ENCODE measurements at regions not wholly inside any gene's neighbourhood (a gene's known extent, or its start where the extent isn't known, plus 50 kb on each side); places are given as distances from the start of the nearest gene placed in this dataset.

- no TSS peak for BruUV-seq (replicated peaks)
- DNase-seq (ENCODE audit: low read depth, low spot score) (no peak), ATAC-seq (no peak)
- no peaks in the 10 kb centered on the region for H3K9me2 ChIP-seq (ENCODE audit: insufficient read depth)
- H3K79me2 ChIP-seq (ENCODE audit: insufficient read depth, low read length) = no peaks in the 10 kb centered on the region
- intact Hi-C loops (cut with micrococcal nuclease) = no loop called here
- H3K4me1 ChIP-seq (ENCODE audit: control insufficient read depth in 1 of 2, insufficient read depth in 2 of 2, low read length in 2 of 2) = no peaks in the 10 kb centered on the region
- no peak overlapping the region for H3K27ac ChIP-seq (ENCODE audit: low read depth, low read length)
- no peaks in the 10 kb centered on the region for H3K9me3 ChIP-seq (ENCODE audit: control insufficient read depth in 1 of 2, insufficient read depth in 1 of 2, low read depth in 1 of 2, low read length in 2 of 2)
- H3K27me3 ChIP-seq (ENCODE audit: insufficient read depth, low read length) = no peaks in the 10 kb centered on the region
- TF ChIP-seq CEBPB (IDR thresholded peaks at IDR 0.05; ENCODE audit: low read depth) (no peak), POLR2AphosphoS5 (IDR thresholded peaks at IDR 0.05; ENCODE audit: low read depth, low read length) (no peak), EZH2 (IDR thresholded peaks at IDR 0.05) (no peak), SP1 (IDR thresholded peaks at IDR 0.05; ENCODE audit: low read depth) (no peak), FOSL1 (IDR thresholded peaks at IDR 0.05; ENCODE audit: low read depth) (no peak), JUND (IDR thresholded peaks at IDR 0.05) (no peak), SIN3A (IDR thresholded peaks at IDR 0.05; ENCODE audit: low read depth) (no peak), EGR1 (IDR thresholded peaks at IDR 0.05; ENCODE audit: low read depth) (no peak), POLR2A (IDR thresholded peaks at IDR 0.05; ENCODE audit: borderline replicate concordance, extremely low read depth, insufficient read depth, insufficient read length) (no peak), YY1 (IDR thresholded peaks at IDR 0.05; ENCODE audit: extremely low read depth, insufficient replicate concordance, low read depth, low read length) (no peak), ZFX (IDR thresholded peaks at IDR 0.05) (no peak), ATF3 (IDR thresholded peaks at IDR 0.05) (no peak), ZBTB33 (IDR thresholded peaks at IDR 0.05; ENCODE audit: extremely low read depth, insufficient replicate concordance, low read length) (no peak), SRF (IDR thresholded peaks at IDR 0.05; ENCODE audit: low read depth) (no peak), TCF7L2 (IDR thresholded peaks at IDR 0.05; ENCODE audit: borderline replicate concordance, extremely low read depth, insufficient read depth, insufficient read length) (no peak)
- TF ChIP-seq, protein P1, sequence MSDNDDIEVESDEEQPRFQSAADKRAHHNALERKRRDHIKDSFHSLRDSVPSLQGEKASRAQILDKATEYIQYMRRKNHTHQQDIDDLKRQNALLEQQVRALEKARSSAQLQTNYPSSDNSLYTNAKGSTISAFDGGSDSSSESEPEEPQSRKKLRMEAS (IDR thresholded peaks at IDR 0.05) = no peak
- ChIA-PET POLR2A (no interaction called here), CTCF (no interaction called here), RAD21 (ENCODE audit: low non-redundant PET in 1 of 2, low total read pairs in 2 of 2, uncharacterized antibody in 2 of 2, unreplicated experiment in 2 of 2) (no interaction called here)
- H3K36me3 ChIP-seq (ENCODE audit: control insufficient read depth in 1 of 2, insufficient read depth in 2 of 2, low read length in 2 of 2) = no peaks in the 10 kb centered on the region
- no peak overlapping the region for H3K9ac ChIP-seq (ENCODE audit: low read length)
- no peak overlapping the region for H3K4me3 ChIP-seq (replicated peaks in 1 of 2; ENCODE audit: low read depth in 1 of 2, low read length in 2 of 2)
- no peak overlapping the region for H2AFZ ChIP-seq (ENCODE audit: low read depth, low read length, poor library complexity, severe bottlenecking)
- no peaks in the 10 kb centered on the region for H4K20me1 ChIP-seq (ENCODE audit: insufficient read depth)
- H3K4me2 ChIP-seq (ENCODE audit: low read length) = no peak overlapping the region
Measured at GRCh38 chr2:150812664-150813367, 325.3 kb upstream of the RND3 start.
